HG02943 (cell line): ENCODE measurements at regions not wholly inside any gene's neighbourhood (a gene's known extent, or its start where the extent isn't known, plus 50 kb on each side); places are given as distances from the start of the nearest gene placed in this dataset.

Experiments
- ATAC-seq: cut with Tn5 transposase; IDR thresholded peaks from one replicate; pipeline ENCODE4 v1.9.1; 2021; ENCODE audit warnings: mild to moderate bottlenecking, low read depth, moderate library complexity; ENCODE audit not compliant: unreplicated experiment

GRCh38 chr9:88751781-88752180, 216.8 kb downstream of the NXNL2 start:
- ATAC-seq: no peak

DNA sequence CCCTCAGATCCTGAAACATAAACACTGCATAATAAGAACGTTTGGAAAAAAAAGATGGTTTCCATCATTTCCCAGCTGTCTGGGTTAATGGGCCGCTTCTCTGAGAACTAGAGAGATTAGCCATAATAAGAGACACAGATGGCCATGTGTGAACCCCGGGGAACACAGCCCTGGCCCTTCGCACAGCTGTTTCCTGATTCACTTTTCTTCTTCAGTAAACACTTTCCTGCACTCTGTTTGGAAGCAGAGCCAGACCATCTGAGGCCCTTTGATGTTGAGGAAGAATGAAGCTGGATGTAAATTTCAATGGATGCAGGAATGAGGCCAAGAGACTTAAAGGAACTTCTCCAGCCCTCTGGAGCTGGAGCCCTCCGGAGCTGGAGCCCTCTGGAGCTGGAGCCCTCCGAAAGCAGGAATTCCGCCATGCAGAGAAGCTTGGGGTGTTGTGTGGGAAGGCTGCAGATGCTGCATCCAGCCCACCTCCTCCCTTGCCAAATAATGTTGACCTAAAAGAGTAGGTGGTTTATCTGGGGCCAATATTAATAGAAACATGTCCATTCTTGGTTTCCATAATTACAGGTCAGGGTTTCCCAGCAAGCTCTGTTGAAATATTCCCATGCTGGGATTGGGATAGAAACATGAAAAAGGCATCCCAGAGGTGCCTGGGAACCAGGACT, 218.9 kb downstream of the NXNL2 start:
- ATAC-seq: no peak

DNA sequence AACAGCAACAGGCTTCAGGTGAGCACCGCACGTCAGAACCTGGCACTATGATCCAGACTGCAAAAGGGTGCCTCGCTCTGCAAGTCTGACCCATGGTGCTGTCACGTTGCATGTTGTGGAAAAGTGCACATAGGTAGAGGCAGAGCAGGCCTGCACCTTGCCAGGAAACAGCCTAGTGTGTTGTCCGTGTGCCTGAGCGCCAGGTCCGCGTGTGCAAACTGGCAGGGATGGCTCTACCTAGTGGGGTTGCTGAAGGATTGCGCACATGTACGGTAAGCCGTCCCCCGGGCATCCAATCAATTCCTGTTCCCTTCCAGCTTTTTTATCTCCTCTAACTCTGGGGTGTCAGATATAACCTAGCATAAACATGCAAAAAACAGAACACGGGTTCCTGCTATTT, 219.5 kb downstream of the NXNL2 start:
- no peak for ATAC-seq

DNA sequence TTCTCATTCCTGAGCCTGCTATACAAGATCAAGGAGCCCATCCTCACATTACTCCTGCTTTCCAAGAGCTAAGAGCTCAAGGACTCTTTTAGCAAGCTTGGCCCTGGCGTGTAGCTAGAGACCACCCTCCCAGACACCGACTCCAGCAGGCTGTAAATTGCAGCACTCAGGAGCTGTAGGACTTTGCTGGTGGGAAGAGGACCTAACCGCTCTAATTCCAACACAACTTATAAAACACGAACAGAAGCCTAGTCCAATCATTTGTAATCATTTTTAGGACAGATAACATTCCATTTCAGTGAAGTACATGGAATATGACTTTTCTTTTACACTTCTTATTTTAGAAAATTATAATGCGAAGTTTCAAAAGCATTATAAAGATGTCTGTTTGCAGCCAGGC, 219.9 kb downstream of the NXNL2 start:
- no peak for ATAC-seq

GRCh38 chr9:88757406-88758010, 222.5 kb downstream of the NXNL2 start:
- ATAC-seq: no peak

DNA sequence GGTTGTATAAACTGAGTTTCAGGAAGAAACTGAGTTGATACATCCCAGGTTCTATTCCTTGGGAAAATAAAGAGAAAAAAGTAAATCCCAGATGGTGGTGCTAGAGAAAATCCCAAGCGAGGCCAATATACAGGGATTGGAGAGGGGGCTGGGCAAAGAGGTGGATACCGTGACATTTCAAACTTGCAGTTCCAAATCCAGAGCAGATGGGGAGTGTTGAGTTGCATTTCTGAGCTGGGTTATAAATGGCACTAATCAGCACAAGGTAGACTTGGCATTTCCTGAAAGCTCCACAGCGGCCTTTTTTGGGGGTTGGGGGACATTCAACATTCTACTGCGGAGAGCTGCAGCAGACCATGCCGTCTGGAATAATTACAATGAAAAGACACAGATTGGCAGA, 224.4 kb downstream of the NXNL2 start:
- ATAC-seq: no peak

DNA sequence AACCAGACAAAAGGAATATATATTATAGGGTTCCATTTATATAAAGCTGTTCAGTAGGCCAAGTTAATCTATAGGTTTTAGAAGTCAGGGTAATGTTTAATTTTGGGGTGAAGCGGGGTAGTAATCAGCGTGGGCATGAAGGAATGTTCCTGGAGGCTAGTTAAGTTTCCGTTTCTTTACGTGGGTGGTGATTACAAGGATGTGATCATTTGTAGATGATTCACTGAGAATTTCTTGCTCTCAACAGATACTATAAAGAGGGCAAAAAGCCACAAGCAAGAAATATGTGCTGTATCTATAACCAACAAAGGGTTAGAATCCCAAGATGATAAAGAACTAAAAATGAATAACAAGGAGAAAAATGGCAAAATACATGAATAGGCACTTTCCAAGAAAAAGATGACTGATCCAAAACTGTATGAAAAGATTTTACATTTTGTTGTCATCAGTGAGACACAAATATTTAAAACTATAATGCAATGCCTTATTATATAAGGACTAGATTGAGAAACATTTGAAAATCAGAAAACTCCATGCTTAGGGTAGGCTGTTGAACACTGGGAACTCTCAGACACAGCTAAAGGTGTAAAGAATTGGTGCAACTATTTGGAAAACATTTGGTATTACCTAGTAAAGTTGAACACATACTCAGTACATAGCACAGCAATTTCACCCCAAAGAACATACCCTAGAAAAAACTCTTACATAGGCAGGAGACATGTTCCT, 224.3 kb upstream of the S1PR3 start:
- no peak for ATAC-seq

DNA sequence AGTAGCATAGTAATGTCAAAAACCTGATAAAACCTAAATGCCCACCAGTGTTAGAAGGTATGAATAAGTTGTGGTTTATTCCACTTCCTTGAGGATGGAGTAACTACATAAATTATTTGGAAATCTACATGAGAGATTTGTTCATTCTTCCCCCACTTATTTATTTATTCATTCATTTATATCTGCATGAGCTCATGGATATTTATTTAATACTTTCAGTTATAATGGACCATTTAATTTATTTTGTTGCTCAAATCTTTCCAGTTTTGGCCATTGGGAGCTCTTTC, 223.8 kb upstream of the S1PR3 start:
- ATAC-seq: no peak

DNA sequence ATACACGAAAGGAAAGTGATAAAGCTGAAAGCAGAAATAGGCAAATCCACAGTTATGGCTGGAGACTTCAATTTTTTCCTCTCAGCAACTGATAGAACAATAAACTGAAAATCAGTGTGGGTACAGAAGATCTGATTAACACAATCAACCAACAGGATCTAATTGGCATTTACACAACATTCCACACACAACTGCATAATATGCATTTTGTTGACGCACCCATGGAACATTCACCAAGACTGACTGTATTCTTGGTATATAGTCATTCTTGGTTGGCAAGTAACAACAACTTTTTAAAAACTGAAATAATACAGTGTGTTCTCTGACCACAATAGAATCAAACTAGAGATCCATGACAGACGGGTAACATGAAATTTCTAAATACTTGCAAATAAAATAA, 218.7 kb upstream of the S1PR3 start:
- ATAC-seq: no peak

GRCh38 chr9:88773126-88773525, 218.1 kb upstream of the S1PR3 start:
- no peak for ATAC-seq

GRCh38 chr9:88773627-88774244, 217.5 kb upstream of the S1PR3 start:
- no peak for ATAC-seq

DNA sequence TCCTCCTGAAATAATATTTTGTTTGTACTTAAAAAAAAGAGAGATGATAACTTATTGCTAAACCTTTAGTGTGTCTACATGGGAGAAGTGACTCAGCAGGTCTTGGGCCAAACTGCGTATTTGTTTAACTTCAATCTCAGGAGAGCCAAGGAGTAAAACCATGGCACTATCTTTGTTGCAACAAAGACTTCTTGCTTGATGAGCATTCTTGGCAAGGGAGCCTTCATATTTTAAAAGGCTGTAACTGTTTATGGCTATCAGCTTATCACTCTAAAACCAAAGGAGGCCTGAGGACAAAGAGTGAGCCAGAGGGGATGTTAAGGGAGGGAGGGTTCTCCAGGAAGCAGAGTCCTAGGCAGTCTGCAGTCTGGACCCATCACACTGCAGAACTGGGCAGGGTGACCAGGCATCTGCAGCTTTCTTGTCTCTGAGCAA, 216.2 kb upstream of the S1PR3 start:
- ATAC-seq: no peak

DNA sequence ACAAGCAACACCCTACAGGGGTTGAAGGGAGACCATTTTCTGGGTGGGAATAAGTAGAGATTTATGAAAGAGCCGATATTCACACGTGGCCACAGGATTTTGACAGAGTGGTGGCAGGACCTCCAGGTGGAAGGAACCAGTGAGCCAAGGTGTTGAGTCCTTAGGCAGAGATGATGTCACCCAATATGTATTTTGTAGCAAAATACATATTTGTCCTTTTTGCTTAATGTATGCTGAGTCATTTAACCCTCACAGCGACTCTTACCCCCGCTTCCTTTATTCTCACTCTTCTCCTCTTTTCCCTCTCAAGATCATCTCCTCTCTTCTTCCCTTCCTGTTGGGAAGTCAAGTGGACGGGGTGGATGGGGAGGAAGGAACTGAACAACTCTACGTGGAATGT, 215.7 kb upstream of the S1PR3 start:
- ATAC-seq: no peak

- ATAC-seq: no peak
Observed at GRCh38 chr9:88775966-88776365, 215.3 kb upstream of the S1PR3 start.

GRCh38 chr9:88776717-88777497, 214.4 kb upstream of the S1PR3 start:
- ATAC-seq: no peak

- ATAC-seq: no peak
Observed at GRCh38 chr9:88777498-88778312, 213.6 kb upstream of the S1PR3 start.

DNA sequence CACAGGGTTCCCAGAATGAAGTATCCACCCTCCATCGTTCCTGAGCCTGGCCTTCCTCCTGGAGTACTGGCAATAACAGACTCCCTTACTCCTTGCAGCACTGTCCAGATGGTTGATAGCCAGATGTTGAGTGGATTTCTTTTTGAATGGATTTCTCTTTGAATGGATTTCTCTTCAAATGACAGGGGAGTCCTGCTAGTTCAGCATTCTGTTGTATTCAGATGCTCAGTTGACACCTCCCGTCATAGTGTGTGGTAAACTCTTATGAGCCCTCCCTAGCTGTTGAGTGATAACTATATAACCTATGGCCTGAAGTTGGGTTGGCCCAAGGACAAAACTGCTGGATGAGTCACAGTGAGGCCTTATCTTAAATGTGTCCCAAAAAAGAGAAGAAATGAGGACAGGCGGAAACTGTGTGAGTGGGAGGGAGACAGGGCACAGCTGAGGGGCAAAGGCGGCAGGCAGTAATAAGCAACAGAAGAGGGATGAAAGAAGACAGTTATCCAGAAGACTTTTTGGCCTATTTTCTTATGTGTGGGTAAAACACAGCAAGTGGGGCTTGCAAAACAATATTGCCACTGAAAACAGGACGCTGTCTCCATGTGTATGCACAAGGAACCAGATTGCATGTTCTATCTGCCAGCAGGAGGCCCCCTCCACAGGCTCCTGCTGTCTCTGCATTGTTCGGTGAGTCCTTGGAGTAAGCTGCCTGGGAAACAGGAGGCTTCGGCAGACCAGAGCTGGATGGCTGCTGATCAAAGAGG, 209.5 kb upstream of the S1PR3 start:
- no peak for ATAC-seq

GRCh38 chr9:88782931-88783710, 208.1 kb upstream of the S1PR3 start:
- ATAC-seq: no peak

- ATAC-seq: no peak
Observed at GRCh38 chr9:88783711-88784083, 207.6 kb upstream of the S1PR3 start.
